Activated CD8-positive, alpha-beta memory T cell treated with anti-CD3 and anti-CD28 coated beads for 24 hours (primary cell): ENCODE measurements at regions not wholly inside any gene's neighbourhood (a gene's known extent, or its start where the extent isn't known, plus 50 kb on each side); places are given as distances from the start of the nearest gene placed in this dataset.

Experiments
- DNase-seq: peaks from one replicate; pipeline ENCODE4 v3.0.0-alpha.2; 2020

GRCh38 chr5:171657473-171657872, 128.1 kb upstream of the SMIM23 start:
- DNase-seq: no peak

- no peak for DNase-seq
These were observed 125.7 kb upstream of the SMIM23 start for GRCh38 chr5:171659896-171660295.

GRCh38 chr5:171660434-171660833, 125.2 kb upstream of the SMIM23 start:
- DNase-seq: no peak

- DNase-seq: no peak
These were observed 124.5 kb upstream of the SMIM23 start for GRCh38 chr5:171661143-171661542.

GRCh38 chr5:171663311-171664085, 122.1 kb upstream of the SMIM23 start:
- no peak for DNase-seq

GRCh38 chr5:171664489-171664888, 121.1 kb upstream of the SMIM23 start:
- no peak for DNase-seq

- no peak for DNase-seq
These were observed 118.8 kb upstream of the SMIM23 start for GRCh38 chr5:171666815-171667214.

GRCh38 chr5:171667341-171668096, 118.1 kb upstream of the SMIM23 start:
- DNase-seq: no peak

GRCh38 chr5:171668097-171668412, 117.6 kb upstream of the SMIM23 start:
- no peak for DNase-seq

GRCh38 chr5:171669571-171669970, 116.0 kb upstream of the SMIM23 start:
- no peak for DNase-seq

- DNase-seq: no peak
These were observed 113.1 kb upstream of the SMIM23 start for GRCh38 chr5:171672556-171672955.

- no peak for DNase-seq
These were observed 112.3 kb upstream of the SMIM23 start for GRCh38 chr5:171673328-171673727.

- no peak for DNase-seq
These were observed 111.8 kb upstream of the SMIM23 start for GRCh38 chr5:171673840-171674239.

GRCh38 chr5:171675511-171675910, 110.1 kb upstream of the SMIM23 start:
- DNase-seq: no peak

- no peak for DNase-seq
These were observed 109.2 kb upstream of the SMIM23 start for GRCh38 chr5:171676286-171676944.

GRCh38 chr5:171678646-171679045, 107.0 kb upstream of the SMIM23 start:
- no peak for DNase-seq

GRCh38 chr5:171680485-171680884, 105.1 kb upstream of the SMIM23 start:
- no peak for DNase-seq

GRCh38 chr5:171681061-171681460, 104.6 kb upstream of the SMIM23 start:
- no peak for DNase-seq

- DNase-seq: no peak
These were observed 103.9 kb upstream of the SMIM23 start for GRCh38 chr5:171681677-171682076.

GRCh38 chr5:171682801-171683200, 102.8 kb upstream of the SMIM23 start:
- no peak for DNase-seq

GRCh38 chr5:171684169-171684568, 101.4 kb upstream of the SMIM23 start:
- DNase-seq: no peak

GRCh38 chr5:171688696-171689495, 96.7 kb upstream of the SMIM23 start:
- DNase-seq: no peak

- DNase-seq: no peak
These were observed 95.7 kb upstream of the SMIM23 start for GRCh38 chr5:171689853-171690417.
